Panc1 (cell line): ENCODE measurements at regions not wholly inside any gene's neighbourhood (a gene's known extent, or its start where the extent isn't known, plus 50 kb on each side); places are given as distances from the start of the nearest gene placed in this dataset.

Source experiments
- ATAC-seq: fragments of 200-7000 bp; cut with Tn5 transposase; 2 replicates; pipeline ENCODE4 v1.9.1; 2020; ENCODE audit warnings: mild to moderate bottlenecking, moderate library complexity
- BruUV-seq: library from RNA; stranded (reverse); fragments of 400-500 nt; replicated peaks from 2 replicates; lab custom pipeline; 2021; lab: Mats Ljungman, UMichigan
- CTCF ChIA-PET: fragments of 300-600 bp; sonication (Branson Sonifier 250); formaldehyde crosslinking; loops from one replicate; lab custom pipeline; 2022; ENCODE audit warnings: antibody characterized with exemption; lab: Charles Lee
- POLR2A ChIA-PET: fragments of 300-600 bp; sonication (Branson Sonifier 250); formaldehyde crosslinking; loops from one replicate; lab custom pipeline; 2022; ENCODE audit warnings: antibody characterized with exemption; lab: Charles Lee
- DNase-seq: peaks from one replicate; pipeline ENCODE4 v3.0.0-alpha.2; 2010; ENCODE audit warnings: low read depth, low spot score
- H3K27ac ChIP-seq: 2 replicates; pipeline ENCODE4 v1.5.1; 2011; ENCODE audit warnings: mild to moderate bottlenecking, low read length, inconsistent platforms
- H3K27me3 ChIP-seq: fragments of 200-500 bp; sonication (Bioruptor generic); 2 replicates; pipeline ENCODE4 v1.6.0; 2014; ENCODE audit warnings: low read length, inconsistent platforms; ENCODE audit not compliant: control insufficient read depth, insufficient read depth
- H3K36me3 ChIP-seq: fragments of 200-500 bp; sonication (Bioruptor generic); 2 replicates; pipeline ENCODE4 v1.5.1; 2014; ENCODE audit warnings: inconsistent platforms, mild to moderate bottlenecking, low read length, moderate library complexity; ENCODE audit not compliant: control insufficient read depth, insufficient read depth
- H3K4me1 ChIP-seq: 2 replicates; pipeline ENCODE4 v1.5.1; 2011; ENCODE audit warnings: inconsistent platforms, mild to moderate bottlenecking, low read length, moderate library complexity; ENCODE audit not compliant: control insufficient read depth, insufficient read depth
- H3K4me3 ChIP-seq, 2 experiments: 2 replicates each; pipeline ENCODE4 v1.5.1; 2011 to 2012; ENCODE audit warnings: low read depth in 2 of 2, low read length in 2 of 2, mild to moderate bottlenecking in 2 of 2, inconsistent platforms in 1 of 2, moderate library complexity in 1 of 2
- H3K9me3 ChIP-seq: fragments of 200-500 bp; sonication (Bioruptor generic); 2 replicates; pipeline ENCODE4 v1.5.1; 2014; ENCODE audit warnings: low read depth, mild to moderate bottlenecking, inconsistent platforms, low read length, moderate library complexity; ENCODE audit not compliant: control insufficient read depth, insufficient read depth
- POLR2AphosphoS5 ChIP-seq: IDR thresholded peaks from 2 replicates; pipeline ENCODE4 v1.6.1; 2012; ENCODE audit warnings: mild to moderate bottlenecking, low read depth, low read length, moderate library complexity
- SIN3A ChIP-seq: IDR thresholded peaks from 2 replicates; pipeline ENCODE4 v1.6.1; 2012; ENCODE audit warnings: low read depth, mild to moderate bottlenecking, low read length, moderate library complexity, borderline replicate concordance; ENCODE audit not compliant: insufficient read depth
- TCF7L2 ChIP-seq: IDR thresholded peaks from 2 replicates; pipeline ENCODE4 v1.6.1; 2011; ENCODE audit warnings: mild to moderate bottlenecking, low read depth, low read length, inconsistent platforms
- in situ Hi-C: cut with HindIII; loops from 2 replicates; pipeline ENCODE4 v1.10.0; 2016; ENCODE audit warnings: low sequenced_read_pairs, low pct_unique_long_range_greater_than_20kb
- intact Hi-C: fragments of 100-400 bp; cut with micrococcal nuclease; formaldehyde crosslinking; loops from one replicate; pipeline ENCODE4 v1.10.0; 2022; ENCODE audit not compliant: unreplicated experiment
- TF ChIP-seq, protein P1 (sequence below): fragments of 450-650 bp; IDR thresholded peaks from 2 replicates; pipeline ENCODE4 v1.5.1; 2017; ENCODE audit warnings: mild to moderate bottlenecking
- TF ChIP-seq, protein P2 (sequence below), 2 experiments: IDR thresholded peaks; 2 replicates each; pipeline ENCODE4 v1.6.1; 2011 to 2012; ENCODE audit warnings: low read depth in 2 of 2, control low read depth in 1 of 2, low read length in 1 of 2, mild to moderate bottlenecking in 1 of 2, moderate library complexity in 1 of 2; ENCODE audit not compliant: insufficient read depth in 1 of 2

DNA sequence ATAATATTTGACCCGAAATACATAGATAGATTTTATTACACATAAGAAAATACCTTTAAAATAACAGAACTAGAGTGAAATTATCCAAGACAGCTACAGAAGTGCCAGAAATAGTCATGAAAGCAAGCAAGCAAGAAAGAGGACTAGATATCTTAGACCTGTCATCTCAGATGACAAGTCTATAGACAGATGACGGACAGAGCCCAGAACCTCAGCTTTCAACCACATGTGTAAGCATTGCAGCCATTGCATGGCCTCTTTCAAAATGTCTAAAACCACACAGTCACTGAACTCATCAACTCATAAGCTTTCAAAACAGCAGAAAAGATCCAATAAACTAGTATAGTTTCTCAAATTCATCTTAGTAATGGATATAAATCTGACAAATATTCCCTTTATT, 59.8 kb upstream of the FHIT start:
- H3K27me3 ChIP-seq = no peaks in the 10 kb centered on the region
- POLR2A ChIA-PET = no interaction called here
- CTCF ChIA-PET = no interaction called here

DNA sequence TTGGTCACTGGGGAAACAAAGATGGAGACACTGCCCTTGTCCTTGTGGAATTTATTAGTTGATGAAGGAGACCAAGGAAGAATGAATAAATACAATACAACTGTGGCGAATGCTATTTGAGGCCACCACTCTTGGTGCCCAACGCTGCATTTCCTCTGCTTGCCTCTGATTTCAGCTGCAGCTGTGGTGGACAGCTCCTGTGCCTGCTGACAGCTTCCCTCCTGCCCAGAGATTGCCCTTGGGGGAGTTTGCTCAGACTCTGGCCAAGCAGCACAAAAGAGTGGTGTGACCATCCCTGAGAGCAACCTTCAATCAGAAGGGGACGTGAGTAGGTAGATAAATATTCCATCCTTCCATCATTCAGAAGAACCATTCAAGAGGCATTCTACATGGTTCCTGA, 64.6 kb upstream of the FHIT start:
- TF ChIP-seq TCF7L2 = no peak
- TF ChIP-seq SIN3A = no peak
- TF ChIP-seq POLR2AphosphoS5 = no peak
- TF ChIP-seq, protein P1, sequence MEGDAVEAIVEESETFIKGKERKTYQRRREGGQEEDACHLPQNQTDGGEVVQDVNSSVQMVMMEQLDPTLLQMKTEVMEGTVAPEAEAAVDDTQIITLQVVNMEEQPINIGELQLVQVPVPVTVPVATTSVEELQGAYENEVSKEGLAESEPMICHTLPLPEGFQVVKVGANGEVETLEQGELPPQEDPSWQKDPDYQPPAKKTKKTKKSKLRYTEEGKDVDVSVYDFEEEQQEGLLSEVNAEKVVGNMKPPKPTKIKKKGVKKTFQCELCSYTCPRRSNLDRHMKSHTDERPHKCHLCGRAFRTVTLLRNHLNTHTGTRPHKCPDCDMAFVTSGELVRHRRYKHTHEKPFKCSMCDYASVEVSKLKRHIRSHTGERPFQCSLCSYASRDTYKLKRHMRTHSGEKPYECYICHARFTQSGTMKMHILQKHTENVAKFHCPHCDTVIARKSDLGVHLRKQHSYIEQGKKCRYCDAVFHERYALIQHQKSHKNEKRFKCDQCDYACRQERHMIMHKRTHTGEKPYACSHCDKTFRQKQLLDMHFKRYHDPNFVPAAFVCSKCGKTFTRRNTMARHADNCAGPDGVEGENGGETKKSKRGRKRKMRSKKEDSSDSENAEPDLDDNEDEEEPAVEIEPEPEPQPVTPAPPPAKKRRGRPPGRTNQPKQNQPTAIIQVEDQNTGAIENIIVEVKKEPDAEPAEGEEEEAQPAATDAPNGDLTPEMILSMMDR = no peak
- TF ChIP-seq, protein P2, sequence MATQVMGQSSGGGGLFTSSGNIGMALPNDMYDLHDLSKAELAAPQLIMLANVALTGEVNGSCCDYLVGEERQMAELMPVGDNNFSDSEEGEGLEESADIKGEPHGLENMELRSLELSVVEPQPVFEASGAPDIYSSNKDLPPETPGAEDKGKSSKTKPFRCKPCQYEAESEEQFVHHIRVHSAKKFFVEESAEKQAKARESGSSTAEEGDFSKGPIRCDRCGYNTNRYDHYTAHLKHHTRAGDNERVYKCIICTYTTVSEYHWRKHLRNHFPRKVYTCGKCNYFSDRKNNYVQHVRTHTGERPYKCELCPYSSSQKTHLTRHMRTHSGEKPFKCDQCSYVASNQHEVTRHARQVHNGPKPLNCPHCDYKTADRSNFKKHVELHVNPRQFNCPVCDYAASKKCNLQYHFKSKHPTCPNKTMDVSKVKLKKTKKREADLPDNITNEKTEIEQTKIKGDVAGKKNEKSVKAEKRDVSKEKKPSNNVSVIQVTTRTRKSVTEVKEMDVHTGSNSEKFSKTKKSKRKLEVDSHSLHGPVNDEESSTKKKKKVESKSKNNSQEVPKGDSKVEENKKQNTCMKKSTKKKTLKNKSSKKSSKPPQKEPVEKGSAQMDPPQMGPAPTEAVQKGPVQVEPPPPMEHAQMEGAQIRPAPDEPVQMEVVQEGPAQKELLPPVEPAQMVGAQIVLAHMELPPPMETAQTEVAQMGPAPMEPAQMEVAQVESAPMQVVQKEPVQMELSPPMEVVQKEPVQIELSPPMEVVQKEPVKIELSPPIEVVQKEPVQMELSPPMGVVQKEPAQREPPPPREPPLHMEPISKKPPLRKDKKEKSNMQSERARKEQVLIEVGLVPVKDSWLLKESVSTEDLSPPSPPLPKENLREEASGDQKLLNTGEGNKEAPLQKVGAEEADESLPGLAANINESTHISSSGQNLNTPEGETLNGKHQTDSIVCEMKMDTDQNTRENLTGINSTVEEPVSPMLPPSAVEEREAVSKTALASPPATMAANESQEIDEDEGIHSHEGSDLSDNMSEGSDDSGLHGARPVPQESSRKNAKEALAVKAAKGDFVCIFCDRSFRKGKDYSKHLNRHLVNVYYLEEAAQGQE (IDR thresholded peaks at IDR 0.05; ENCODE audit: insufficient read depth in 1 of 2, low read depth in 2 of 2, low read length in 1 of 2) = no peak
- H3K27ac ChIP-seq = no peak overlapping the region
- ATAC-seq = no peak
- ChIA-PET POLR2A (no interaction called here), CTCF (no interaction called here)
- no peak for DNase-seq
- in situ Hi-C loops (no loop called here), intact Hi-C loops (no loop called here)
- H3K4me3 ChIP-seq = no peak overlapping the region
- no peaks in the 10 kb centered on the region for H3K36me3 ChIP-seq
- H3K27me3 ChIP-seq = no peaks in the 10 kb centered on the region
- no peaks in the 10 kb centered on the region for H3K9me3 ChIP-seq
- H3K4me1 ChIP-seq = no peaks in the 10 kb centered on the region
- no TSS peak for BruUV-seq

More for the DNA sequence above, 59.8 kb upstream of the FHIT start:
- H3K4me1 ChIP-seq = no peaks in the 10 kb centered on the region
- in situ Hi-C loops = no loop called here
- DNase-seq (no peak), ATAC-seq (no peak)
- H3K27ac ChIP-seq = no peak overlapping the region
- TF ChIP-seq POLR2AphosphoS5 = no peak
- TF ChIP-seq SIN3A = no peak
- TF ChIP-seq TCF7L2 = no peak
- TF ChIP-seq, protein P1 = no peak
- TF ChIP-seq, protein P2 (IDR thresholded peaks at IDR 0.05; ENCODE audit: insufficient read depth in 1 of 2, low read depth in 2 of 2, low read length in 1 of 2) = no peak
- intact Hi-C loops = no loop called here
- no peak overlapping the region for H3K4me3 ChIP-seq
- H3K36me3 ChIP-seq = no peaks in the 10 kb centered on the region
- no peaks in the 10 kb centered on the region for H3K9me3 ChIP-seq
- no TSS peak for BruUV-seq
